Nephron progenitor cell (in vitro differentiated cells): ENCODE measurements at regions not wholly inside any gene's neighbourhood (a gene's known extent, or its start where the extent isn't known, plus 50 kb on each side); places are given as distances from the start of the nearest gene placed in this dataset.

Experiments
- DNase-seq: peaks from one replicate; pipeline ENCODE4 v3.0.0; 2021
- H3K27ac Mint-ChIP-seq: 2 replicates; pipeline ENCODE4 v1.8.0; 2021; ENCODE audit warnings: mild to moderate bottlenecking, moderate library complexity, mixed read lengths
- H3K27me3 Mint-ChIP-seq: 2 replicates; pipeline ENCODE4 v1.8.0; 2021; ENCODE audit warnings: mild to moderate bottlenecking, low read depth, mixed read lengths; ENCODE audit not compliant: poor library complexity
- H3K36me3 Mint-ChIP-seq: 2 replicates; pipeline ENCODE4 v1.8.0; 2021; ENCODE audit warnings: low read depth, mixed read lengths
- H3K4me1 Mint-ChIP-seq: 2 replicates; pipeline ENCODE4 v1.8.0; 2021; ENCODE audit warnings: mixed read lengths
- H3K4me3 Mint-ChIP-seq: 2 replicates; pipeline ENCODE4 v1.8.0; 2021; ENCODE audit warnings: mild to moderate bottlenecking, moderate library complexity, mixed read lengths
- H3K9me3 Mint-ChIP-seq: 2 replicates; pipeline ENCODE4 v1.8.0; 2021; ENCODE audit warnings: mild to moderate bottlenecking, moderate library complexity, mixed read lengths
- TF ChIP-seq, protein P1 (sequence below): fragments of 200-600 bp; sonication (generic); IDR thresholded peaks from 2 replicates; pipeline ENCODE4 v1.5.0; 2021; ENCODE audit warnings: antibody characterized with exemption

DNA sequence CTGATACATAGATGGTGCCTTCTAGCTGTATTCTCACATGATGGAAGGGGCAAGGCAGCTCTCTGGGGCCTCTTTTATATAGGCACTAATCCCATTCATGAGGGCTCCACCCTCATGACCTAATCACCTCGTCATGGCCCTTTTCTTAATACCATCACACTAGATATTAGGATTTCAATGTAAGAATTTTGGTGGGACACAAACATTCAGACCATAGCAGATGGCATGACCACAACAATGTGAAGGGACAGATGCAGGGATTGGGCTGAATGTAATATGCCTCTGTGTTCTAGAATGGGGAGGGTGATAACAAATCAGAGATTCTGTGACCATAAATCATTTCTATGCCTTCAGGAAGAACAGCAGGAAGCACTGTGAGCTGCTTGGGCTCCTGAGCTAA, 145.8 kb downstream of the LCA5 start:
- Mint-ChIP-seq H3K9me3 (no peaks in the 10 kb centered on the region), H3K4me1 (no peaks in the 10 kb centered on the region), H3K36me3 (no peaks in the 10 kb centered on the region), H3K4me3 (no peak overlapping the region), H3K27ac (no peak overlapping the region), H3K27me3 (no peaks in the 10 kb centered on the region)
- TF ChIP-seq, protein P1, sequence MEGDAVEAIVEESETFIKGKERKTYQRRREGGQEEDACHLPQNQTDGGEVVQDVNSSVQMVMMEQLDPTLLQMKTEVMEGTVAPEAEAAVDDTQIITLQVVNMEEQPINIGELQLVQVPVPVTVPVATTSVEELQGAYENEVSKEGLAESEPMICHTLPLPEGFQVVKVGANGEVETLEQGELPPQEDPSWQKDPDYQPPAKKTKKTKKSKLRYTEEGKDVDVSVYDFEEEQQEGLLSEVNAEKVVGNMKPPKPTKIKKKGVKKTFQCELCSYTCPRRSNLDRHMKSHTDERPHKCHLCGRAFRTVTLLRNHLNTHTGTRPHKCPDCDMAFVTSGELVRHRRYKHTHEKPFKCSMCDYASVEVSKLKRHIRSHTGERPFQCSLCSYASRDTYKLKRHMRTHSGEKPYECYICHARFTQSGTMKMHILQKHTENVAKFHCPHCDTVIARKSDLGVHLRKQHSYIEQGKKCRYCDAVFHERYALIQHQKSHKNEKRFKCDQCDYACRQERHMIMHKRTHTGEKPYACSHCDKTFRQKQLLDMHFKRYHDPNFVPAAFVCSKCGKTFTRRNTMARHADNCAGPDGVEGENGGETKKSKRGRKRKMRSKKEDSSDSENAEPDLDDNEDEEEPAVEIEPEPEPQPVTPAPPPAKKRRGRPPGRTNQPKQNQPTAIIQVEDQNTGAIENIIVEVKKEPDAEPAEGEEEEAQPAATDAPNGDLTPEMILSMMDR, result no peak
- DNase-seq, result no peak

DNA sequence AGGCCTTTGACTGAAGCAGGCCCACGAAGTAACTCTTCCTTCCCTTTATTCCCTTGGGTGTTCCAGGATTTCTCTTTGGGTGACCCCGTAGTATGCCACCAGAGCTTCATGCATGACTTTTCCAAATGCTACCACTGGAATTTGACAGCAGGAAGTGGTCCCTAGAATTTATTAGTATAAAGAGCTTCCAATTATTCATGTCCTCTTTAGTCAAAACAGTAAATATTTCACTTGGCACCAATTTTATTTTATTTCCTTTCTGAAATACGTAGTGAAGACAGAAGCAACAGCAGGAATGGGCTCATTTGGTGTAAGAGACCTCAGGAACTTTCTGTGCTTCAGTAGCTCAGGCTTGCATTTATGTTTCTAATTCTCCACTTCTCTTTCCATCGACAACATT, 151.3 kb downstream of the LCA5 start:
- DNase-seq, result no peak
- H3K4me3 Mint-ChIP-seq, result no peak overlapping the region
- no peaks in the 10 kb centered on the region for H3K9me3 Mint-ChIP-seq
- H3K27me3 Mint-ChIP-seq, result no peaks in the 10 kb centered on the region
- H3K36me3 Mint-ChIP-seq, result no peaks in the 10 kb centered on the region
- TF ChIP-seq, protein P1, result no peak
- no peaks in the 10 kb centered on the region for H3K4me1 Mint-ChIP-seq
- no peak overlapping the region for H3K27ac Mint-ChIP-seq

DNA sequence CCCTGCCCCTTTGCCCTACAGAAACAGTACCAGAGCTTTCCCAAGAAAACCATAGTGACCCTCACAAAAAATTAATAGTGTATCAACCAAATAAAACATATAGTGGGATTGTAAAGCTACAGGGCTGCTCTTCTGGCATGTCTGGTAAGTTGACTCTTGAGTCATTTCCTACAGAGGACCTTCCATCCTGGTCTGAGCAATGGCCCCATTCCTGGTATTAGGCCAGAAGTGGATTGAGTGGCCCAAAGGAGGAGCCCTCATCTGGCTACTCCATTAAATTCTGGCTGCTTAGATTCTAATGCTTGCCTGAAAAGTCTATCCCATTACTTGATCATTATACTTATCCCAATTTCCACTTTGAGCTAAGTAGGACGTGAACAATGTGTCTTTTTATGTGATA, 150.9 kb upstream of the HMGN3 start:
- H3K27me3 Mint-ChIP-seq, result no peaks in the 10 kb centered on the region
- no peak overlapping the region for H3K4me3 Mint-ChIP-seq
- DNase-seq, result no peak
- no peaks in the 10 kb centered on the region for H3K9me3 Mint-ChIP-seq
- H3K27ac Mint-ChIP-seq, result no peak overlapping the region
- peaks cover under 1% of the 10 kb centered on the region for H3K4me1 Mint-ChIP-seq
- TF ChIP-seq, protein P1, result no peak
- no peaks in the 10 kb centered on the region for H3K36me3 Mint-ChIP-seq

DNA sequence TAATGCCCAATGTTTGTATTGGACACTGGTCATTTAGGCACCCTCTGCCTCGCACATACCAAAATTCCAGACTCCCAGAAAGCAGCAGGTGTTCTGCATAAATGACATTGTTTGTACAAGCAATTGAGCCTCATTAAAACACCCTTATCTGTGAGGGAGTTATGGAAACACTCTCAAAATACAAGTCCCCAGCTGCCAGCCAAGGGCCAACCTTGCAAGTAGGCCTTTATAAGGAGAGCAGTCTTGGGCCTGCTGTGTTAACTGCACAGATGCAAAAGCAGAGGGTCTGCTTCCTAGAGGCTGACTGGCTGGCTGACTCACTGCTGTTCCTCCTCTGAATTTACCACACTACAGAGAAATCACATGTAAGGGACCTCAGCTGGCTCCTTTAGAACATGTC, 150.4 kb upstream of the HMGN3 start:
- no peak for DNase-seq
- Mint-ChIP-seq H3K4me3 (no peak overlapping the region), H3K27me3 (peaks cover 3% of the 10 kb centered on the region), H3K9me3 (no peaks in the 10 kb centered on the region), H3K36me3 (no peaks in the 10 kb centered on the region), H3K27ac (no peak overlapping the region), H3K4me1 (peaks cover 6% of the 10 kb centered on the region)
- TF ChIP-seq, protein P1, result no peak

DNA sequence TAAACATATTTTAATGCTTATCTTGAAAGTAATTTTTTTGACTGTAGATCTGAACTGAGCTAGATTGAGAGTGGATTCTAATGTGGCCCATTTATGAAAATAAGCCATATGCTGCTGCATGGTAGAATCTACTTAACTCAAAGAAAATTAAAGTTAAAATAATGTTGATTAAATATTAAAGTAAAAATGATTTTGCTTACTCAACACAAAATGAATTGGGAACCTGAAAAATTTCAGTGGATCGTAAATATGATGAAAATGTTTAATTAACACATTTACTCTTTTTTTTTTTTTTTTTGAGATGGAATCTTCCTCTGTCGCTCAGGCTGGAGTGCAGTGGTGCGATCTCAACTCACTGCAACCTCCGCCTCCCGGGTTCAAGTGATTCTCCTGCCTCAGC, 144.5 kb upstream of the HMGN3 start:
- Mint-ChIP-seq H3K4me1 (peaks cover 22% of the 10 kb centered on the region), H3K36me3 (no peaks in the 10 kb centered on the region), H3K4me3 (no peak overlapping the region), H3K9me3 (no peaks in the 10 kb centered on the region), H3K27me3 (peaks cover 7% of the 10 kb centered on the region), H3K27ac (peak overlapping the region; percentile 39)
- TF ChIP-seq, protein P1, result no peak
- no peak for DNase-seq

DNA sequence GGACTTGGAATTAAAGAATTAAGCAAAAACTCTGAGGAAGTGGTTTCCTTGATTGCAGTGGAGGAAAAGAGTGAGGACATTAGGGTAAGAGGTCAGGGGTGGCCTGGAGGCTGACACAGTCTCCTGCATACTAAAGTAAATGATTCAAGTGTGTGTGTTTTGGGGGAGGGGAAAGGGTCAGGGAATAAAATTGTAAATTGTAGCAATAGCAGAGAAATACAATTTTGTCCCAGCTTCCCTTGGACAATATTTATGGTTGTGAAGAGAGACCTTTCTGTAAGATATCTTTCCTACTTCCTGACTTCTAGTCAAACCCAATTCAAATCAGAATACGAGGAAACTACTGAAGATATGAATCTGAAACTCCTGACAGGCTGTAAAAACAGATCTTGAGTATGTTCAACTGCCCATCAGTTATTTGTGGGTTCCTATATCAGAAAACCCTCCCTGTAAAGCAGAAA, 143.4 kb upstream of the HMGN3 start:
- Mint-ChIP-seq H3K4me3 (no peak overlapping the region), H3K9me3 (no peaks in the 10 kb centered on the region), H3K36me3 (no peaks in the 10 kb centered on the region), H3K27ac (peak overlapping the region; percentile 73), H3K27me3 (peaks cover 7% of the 10 kb centered on the region), H3K4me1 (peaks cover 22% of the 10 kb centered on the region)
- DNase-seq, result no peak
- TF ChIP-seq, protein P1, result no peak
